ENCODE measurements at regions not wholly inside any gene's neighbourhood (a gene's known extent, or its start where the extent isn't known, plus 50 kb on each side); places are given as distances from the start of the nearest gene placed in this dataset.

GRCh38 chr18:6650127-6650507 lies 79.4 kb upstream of the ARHGAP28 start:
- DNase-seq (ENCODE audit: low read depth) = no peak
- no peak for TF ChIP-seq MAX (IDR thresholded peaks at IDR 0.05; ENCODE audit: low read depth, low read length)
- TF ChIP-seq MYC (IDR thresholded peaks at IDR 0.05; ENCODE audit: low read depth, low read length) = no peak
- no peak for TF ChIP-seq CTCF (IDR thresholded peaks at IDR 0.05; ENCODE audit: low read depth, low read length)
- TF ChIP-seq POLR2A (IDR thresholded peaks at IDR 0.05; ENCODE audit: extremely low read depth, insufficient read length) = no peak
- H3K4me3 ChIP-seq (ENCODE audit: low read depth, low read length) = no peak overlapping the region

- H3K4me3 ChIP-seq (ENCODE audit: low read depth, low read length) = no peak overlapping the region
- TF ChIP-seq CTCF (IDR thresholded peaks at IDR 0.05; ENCODE audit: low read depth, low read length) = no peak
- TF ChIP-seq POLR2A (IDR thresholded peaks at IDR 0.05; ENCODE audit: extremely low read depth, insufficient read length) = no peak
- TF ChIP-seq MAX (IDR thresholded peaks at IDR 0.05; ENCODE audit: low read depth, low read length) = no peak
- no peak for TF ChIP-seq MYC (IDR thresholded peaks at IDR 0.05; ENCODE audit: low read depth, low read length)
- no peak for DNase-seq (ENCODE audit: low read depth)
Observed at GRCh38 chr18:6650747-6651146, 78.8 kb upstream of the ARHGAP28 start.

GRCh38 chr18:6652098-6652497 lies 77.4 kb upstream of the ARHGAP28 start:
- TF ChIP-seq CTCF (IDR thresholded peaks at IDR 0.05; ENCODE audit: low read depth, low read length) (no peak), MAX (IDR thresholded peaks at IDR 0.05; ENCODE audit: low read depth, low read length) (no peak), MYC (IDR thresholded peaks at IDR 0.05; ENCODE audit: low read depth, low read length) (no peak), POLR2A (IDR thresholded peaks at IDR 0.05; ENCODE audit: extremely low read depth, insufficient read length) (no peak)
- no peak for DNase-seq (ENCODE audit: low read depth)
- no peak overlapping the region for H3K4me3 ChIP-seq (ENCODE audit: low read depth, low read length)

- no peak overlapping the region for H3K4me3 ChIP-seq (ENCODE audit: low read depth, low read length)
- DNase-seq (ENCODE audit: low read depth) = no peak
- no peak for TF ChIP-seq MAX (IDR thresholded peaks at IDR 0.05; ENCODE audit: low read depth, low read length)
- no peak for TF ChIP-seq MYC (IDR thresholded peaks at IDR 0.05; ENCODE audit: low read depth, low read length)
- TF ChIP-seq CTCF (IDR thresholded peaks at IDR 0.05; ENCODE audit: low read depth, low read length) = no peak
- TF ChIP-seq POLR2A (IDR thresholded peaks at IDR 0.05; ENCODE audit: extremely low read depth, insufficient read length) = no peak
Observed at GRCh38 chr18:6653880-6654279, 75.6 kb upstream of the ARHGAP28 start.

GRCh38 chr18:6659963-6660725 lies 69.4 kb upstream of the ARHGAP28 start:
- no peak overlapping the region for H3K4me3 ChIP-seq (ENCODE audit: low read depth, low read length)
- TF ChIP-seq CTCF (IDR thresholded peaks at IDR 0.05; ENCODE audit: low read depth, low read length) = no peak
- no peak for TF ChIP-seq MAX (IDR thresholded peaks at IDR 0.05; ENCODE audit: low read depth, low read length)
- TF ChIP-seq POLR2A (IDR thresholded peaks at IDR 0.05; ENCODE audit: extremely low read depth, insufficient read length) = no peak
- TF ChIP-seq MYC (IDR thresholded peaks at IDR 0.05; ENCODE audit: low read depth, low read length) = no peak
- DNase-seq (ENCODE audit: low read depth) = no peak
